Dermis blood vessel endothelial cell (primary cell): ENCODE measurements at regions not wholly inside any gene's neighbourhood (a gene's known extent, or its start where the extent isn't known, plus 50 kb on each side); places are given as distances from the start of the nearest gene placed in this dataset.
"Not testable (repeated sequence)": the region's sequence is repeated elsewhere in the genome, so short reads cannot be mapped to it uniquely, and the experiment has no call there.

Experiments
- DNase-seq: peaks from one replicate; pipeline ENCODE4 v3.0.0; 2010

DNA sequence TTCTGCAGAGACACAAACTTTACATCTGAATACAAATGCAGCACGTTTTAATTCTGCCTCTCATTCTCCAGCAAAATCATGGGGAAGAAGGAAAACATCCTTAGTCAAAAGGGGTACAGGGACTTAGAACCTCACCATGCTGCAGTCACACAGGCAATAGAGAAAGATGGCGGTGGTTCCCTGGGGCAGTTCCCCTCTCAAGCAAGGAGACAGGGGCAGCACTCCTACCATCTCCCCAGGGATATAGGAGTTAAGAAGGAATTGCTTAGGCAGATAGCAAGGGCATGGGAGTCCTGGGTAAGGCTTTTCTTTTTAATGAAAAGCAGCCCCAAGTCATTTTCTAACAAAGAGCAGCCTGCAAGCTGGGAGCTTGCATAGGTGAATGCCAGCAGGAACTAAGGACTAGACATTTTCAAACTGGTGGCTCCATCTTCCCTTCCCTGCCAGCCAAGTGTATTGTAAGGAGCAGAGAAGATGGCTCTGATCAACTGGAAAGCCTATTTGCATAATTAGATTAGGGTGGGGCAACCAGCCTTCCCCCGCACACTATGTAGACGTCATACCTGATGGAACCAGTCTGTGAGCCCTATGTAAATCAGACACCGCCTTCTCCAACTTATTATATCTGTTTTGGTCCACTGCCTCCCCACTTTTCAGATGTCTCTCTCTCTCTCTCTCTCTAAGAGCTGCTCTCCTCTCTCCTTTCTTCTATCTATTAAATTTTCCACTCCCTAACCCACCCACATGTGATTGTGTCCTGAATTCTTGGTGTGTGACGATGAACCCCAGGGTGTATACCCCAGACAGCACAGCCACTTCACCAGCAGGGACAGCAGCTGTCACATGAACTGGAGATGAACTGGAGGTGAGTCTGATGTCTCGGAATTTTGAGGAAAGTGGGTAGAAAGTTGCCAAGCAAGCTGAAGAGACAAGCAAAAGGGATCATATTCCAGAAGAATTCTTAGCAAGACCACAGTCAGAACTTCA, 514.5 kb downstream of the IRS2 start:
- DNase-seq = no peak

DNA sequence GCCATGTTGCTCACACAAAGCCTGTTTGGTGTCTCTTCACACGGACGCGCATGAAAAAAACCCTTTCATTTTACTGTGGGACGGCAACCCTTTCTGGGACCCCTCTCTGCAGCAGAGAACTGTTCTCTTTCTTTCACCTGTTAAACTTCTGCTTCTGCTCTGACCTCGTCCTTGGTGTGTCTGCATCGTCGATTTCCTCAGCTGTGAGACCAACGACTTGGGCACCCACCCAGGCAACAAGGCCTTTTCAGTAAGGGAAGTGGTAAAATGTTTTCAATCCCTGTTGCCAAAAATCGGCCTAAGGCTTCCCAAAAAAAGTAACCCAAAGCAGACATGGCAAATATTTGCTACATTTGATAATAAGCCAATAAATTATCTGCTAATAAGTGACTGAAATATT, 515.3 kb downstream of the IRS2 start:
- DNase-seq = no peak

DNA sequence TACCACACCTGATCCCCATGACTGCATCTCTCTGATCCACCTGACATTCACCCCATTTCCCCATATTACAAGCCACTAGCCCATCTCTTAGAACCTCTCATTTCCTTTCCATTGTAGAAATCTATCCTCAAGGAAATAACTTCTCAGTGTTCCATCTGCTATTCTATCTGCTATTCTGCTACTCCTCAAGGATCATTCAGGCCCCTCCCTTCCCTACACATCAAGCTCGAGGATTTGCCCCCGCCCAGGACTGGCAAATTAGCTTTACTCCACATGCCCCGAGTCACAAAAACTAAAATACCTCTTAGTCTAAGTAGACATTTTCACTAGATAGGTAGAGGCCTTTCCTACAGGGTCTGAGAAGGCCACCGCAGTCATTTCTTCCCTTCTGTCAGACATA, 517.0 kb downstream of the IRS2 start:
- not testable (repeated sequence) for DNase-seq

DNA sequence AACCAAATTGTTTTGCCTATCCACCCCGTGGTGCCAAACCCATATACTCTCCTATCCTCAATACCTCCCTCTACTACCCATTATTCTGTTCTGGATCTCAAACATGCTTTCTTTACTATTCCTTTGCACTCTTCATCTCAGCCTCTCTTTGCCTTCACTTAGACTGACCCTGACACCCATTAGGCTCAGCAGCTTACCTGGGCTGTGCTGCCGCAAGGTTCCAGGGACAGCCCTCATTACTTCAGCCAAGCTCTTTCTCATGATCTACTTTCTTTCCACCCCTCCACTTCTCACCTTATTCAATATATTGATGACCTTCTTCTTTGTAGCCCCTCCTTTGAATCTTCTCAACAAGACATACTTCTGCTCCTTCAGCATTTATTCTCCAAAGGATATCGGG, 517.9 kb downstream of the IRS2 start:
- not testable (repeated sequence) for DNase-seq

DNA sequence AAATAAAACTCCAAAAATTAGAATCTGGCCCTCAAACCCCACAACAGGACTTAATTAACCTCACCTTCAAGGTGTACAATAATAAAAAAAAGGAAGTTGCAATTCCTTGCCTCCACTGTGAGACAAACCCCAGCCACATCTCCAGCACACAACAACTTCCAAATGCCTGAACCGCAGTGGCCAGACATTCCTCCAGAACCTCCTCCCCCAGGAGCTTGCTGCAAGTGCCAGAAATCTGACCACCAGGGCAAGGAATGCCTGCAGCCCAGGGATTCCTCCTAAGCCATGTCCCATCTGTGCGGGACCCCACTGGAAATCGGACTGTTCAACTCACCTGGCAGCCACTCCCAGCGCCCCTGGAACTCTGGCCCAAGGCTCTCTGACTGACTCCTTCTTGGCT, 519.0 kb downstream of the IRS2 start:
- DNase-seq = not testable (repeated sequence)

DNA sequence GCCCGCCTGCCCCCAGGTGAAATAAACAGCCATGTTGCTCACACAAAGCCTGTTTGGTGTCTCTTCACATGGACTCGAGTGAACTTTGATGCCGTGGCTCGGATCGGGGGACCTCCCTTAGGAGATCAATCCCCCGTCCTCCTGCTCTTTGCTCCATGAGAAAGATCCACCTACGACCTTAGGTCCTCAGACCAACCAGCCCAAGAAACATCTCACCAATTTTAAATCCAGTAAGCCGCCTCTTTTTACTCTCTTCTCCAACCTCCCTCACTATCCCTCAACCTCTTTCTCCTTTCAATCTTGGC, 521.0 kb downstream of the IRS2 start:
- not testable (repeated sequence) for DNase-seq

DNA sequence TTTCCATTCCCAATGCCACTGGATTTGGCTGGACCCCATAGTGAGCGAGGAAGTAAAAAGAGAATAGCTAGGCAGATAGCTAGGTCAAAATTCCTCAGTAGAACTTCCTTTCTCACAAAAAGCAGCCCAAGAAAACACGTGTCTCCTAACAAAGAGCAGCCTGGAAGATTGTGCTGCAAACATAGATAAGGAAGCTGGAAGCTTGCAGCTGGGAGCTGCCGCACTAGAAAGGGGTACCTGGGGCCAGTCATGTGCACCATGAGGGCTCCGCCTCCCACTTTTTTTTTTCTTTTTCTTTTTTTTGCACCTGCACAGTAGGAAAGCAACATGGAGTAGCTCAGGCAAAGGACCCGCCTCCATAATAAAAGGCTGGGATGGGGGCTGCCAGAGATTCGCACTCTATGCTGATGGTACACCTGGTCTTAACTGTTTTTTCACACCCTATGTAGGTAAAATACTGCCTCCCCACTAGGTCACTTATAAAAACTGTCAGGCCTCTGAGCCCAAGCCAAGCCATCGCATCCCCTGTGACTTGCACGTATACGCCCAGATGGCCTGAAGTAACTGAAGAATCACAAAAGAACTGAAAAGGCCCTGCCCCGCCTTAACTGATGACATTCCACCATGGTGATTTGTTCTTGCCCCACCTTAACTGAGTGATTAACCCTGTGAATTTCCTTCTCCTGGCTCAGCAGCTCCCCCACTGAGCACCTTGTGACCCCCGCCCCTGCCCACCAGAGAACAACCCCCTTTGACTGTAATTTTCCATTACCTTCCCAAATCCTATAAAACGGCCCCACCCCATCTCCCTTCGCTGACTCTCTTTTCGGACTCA, 521.6 kb downstream of the IRS2 start:
- DNase-seq = not testable (repeated sequence)

DNA sequence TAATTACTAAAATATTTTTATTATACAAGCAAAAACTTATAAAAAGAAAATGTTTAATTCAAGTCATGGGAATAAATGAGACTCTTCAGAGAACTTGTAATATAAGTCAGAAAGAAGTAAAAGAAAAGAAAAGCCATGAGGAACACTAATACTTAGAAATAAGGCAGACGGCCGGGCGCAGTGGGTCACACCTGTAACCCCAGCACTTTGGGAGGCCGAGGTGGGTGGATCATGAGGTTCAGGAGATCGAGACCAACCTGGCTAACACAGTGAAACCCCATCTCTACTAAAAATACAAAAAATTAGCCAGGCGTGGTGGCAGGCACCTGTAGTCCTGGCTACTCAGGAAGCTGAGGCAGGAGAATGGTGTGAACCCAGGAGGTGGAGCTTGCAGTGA, 528.6 kb downstream of the IRS2 start:
- not testable (repeated sequence) for DNase-seq
